ENCODE measurements at regions not wholly inside any gene's neighbourhood (a gene's known extent, or its start where the extent isn't known, plus 50 kb on each side); places are given as distances from the start of the nearest gene placed in this dataset.

GRCh38 chr18:45317948-45318640 lies 297.2 kb upstream of the SLC14A2 start:
- no peaks in the 10 kb centered on the region for H3K9me3 ChIP-seq
- intact Hi-C loops (cut with DNase I), result no loop called here
- H3K4me1 ChIP-seq, result peaks cover 10% of the 10 kb centered on the region
- H3K27ac ChIP-seq, result no peak overlapping the region
- no peaks in the 10 kb centered on the region for H3K27me3 ChIP-seq (ENCODE audit: low read depth)
- ATAC-seq (no peak), DNase-seq (no peak)
- H3K4me3 ChIP-seq, result no peak overlapping the region
- TF ChIP-seq CTCF (IDR thresholded peaks at IDR 0.05), result no peak
- no peaks in the 10 kb centered on the region for H3K36me3 ChIP-seq

- no peaks in the 10 kb centered on the region for H3K27me3 ChIP-seq (ENCODE audit: low read depth)
- no peaks in the 10 kb centered on the region for H3K9me3 ChIP-seq
- ATAC-seq (no peak), DNase-seq (no peak)
- intact Hi-C loops (cut with DNase I), result no loop called here
- H3K4me1 ChIP-seq, result peaks cover 10% of the 10 kb centered on the region
- H3K36me3 ChIP-seq, result no peaks in the 10 kb centered on the region
- no peak for TF ChIP-seq CTCF (IDR thresholded peaks at IDR 0.05)
- H3K4me3 ChIP-seq, result no peak overlapping the region
- H3K27ac ChIP-seq, result no peak overlapping the region
These were observed 294.6 kb upstream of the SLC14A2 start for GRCh38 chr18:45320724-45321123.

- intact Hi-C loops (cut with DNase I), result no loop called here
- no peak for ATAC-seq
- DNase-seq, result no peak
- H3K4me3 ChIP-seq, result no peak overlapping the region
- H3K36me3 ChIP-seq, result no peaks in the 10 kb centered on the region
- H3K27me3 ChIP-seq (ENCODE audit: low read depth), result no peaks in the 10 kb centered on the region
- peaks cover 10% of the 10 kb centered on the region for H3K4me1 ChIP-seq
- no peak overlapping the region for H3K27ac ChIP-seq
- no peaks in the 10 kb centered on the region for H3K9me3 ChIP-seq
- no peak for TF ChIP-seq CTCF (IDR thresholded peaks at IDR 0.05)
These were observed 293.8 kb upstream of the SLC14A2 start for GRCh38 chr18:45321520-45321919.

- no peak overlapping the region for H3K27ac ChIP-seq
- DNase-seq, result no peak
- H3K36me3 ChIP-seq, result no peaks in the 10 kb centered on the region
- no peaks in the 10 kb centered on the region for H3K9me3 ChIP-seq
- H3K4me3 ChIP-seq, result no peak overlapping the region
- ATAC-seq, result no peak
- TF ChIP-seq CTCF (IDR thresholded peaks at IDR 0.05), result no peak
- H3K27me3 ChIP-seq (ENCODE audit: low read depth), result no peaks in the 10 kb centered on the region
- intact Hi-C loops (cut with DNase I), result no loop called here
- H3K4me1 ChIP-seq, result peaks cover 10% of the 10 kb centered on the region
These were observed 292.9 kb upstream of the SLC14A2 start for GRCh38 chr18:45322343-45322742.

GRCh38 chr18:45324101-45324494 lies 291.2 kb upstream of the SLC14A2 start:
- peak overlapping the region; percentile 29 for H3K27ac ChIP-seq
- no peak overlapping the region for H3K4me3 ChIP-seq
- intact Hi-C loops (cut with DNase I), result no loop called here
- H3K9me3 ChIP-seq, result no peaks in the 10 kb centered on the region
- DNase-seq (no peak), ATAC-seq (no peak)
- H3K27me3 ChIP-seq (ENCODE audit: low read depth), result no peaks in the 10 kb centered on the region
- H3K36me3 ChIP-seq, result no peaks in the 10 kb centered on the region
- H3K4me1 ChIP-seq, result peaks cover 15% of the 10 kb centered on the region
- no peak for TF ChIP-seq CTCF (IDR thresholded peaks at IDR 0.05)
